ENCODE measurements at regions not wholly inside any gene's neighbourhood (a gene's known extent, or its start where the extent isn't known, plus 50 kb on each side); places are given as distances from the start of the nearest gene placed in this dataset.

GRCh38 chr4:178255172-178255571, 812.9 kb upstream of the AGA start:
- no peaks in the 10 kb centered on the region for H3K9me3 ChIP-seq
- H3K4me3 ChIP-seq = no peak overlapping the region
- TF ChIP-seq CTCF (IDR thresholded peaks at IDR 0.05) = no peak
- TF ChIP-seq POLR2A (IDR thresholded peaks at IDR 0.05) = no peak
- no peak overlapping the region for H3K27ac ChIP-seq
- ATAC-seq (no peak), DNase-seq (no peak)
- no peaks in the 10 kb centered on the region for H3K4me1 ChIP-seq
- 33 to 50% methylated on average over 1 of the region's 1 CpG for WGBS, 2 donors
- H3K27me3 ChIP-seq = no peaks in the 10 kb centered on the region
- intact Hi-C loops (cut with DNase I) = no loop called here
- no peaks in the 10 kb centered on the region for H3K36me3 ChIP-seq (replicated peaks in 1 of 2; ENCODE audit: insufficient read depth in 1 of 2, low read depth in 2 of 2)

GRCh38 chr4:178258603-178259002, 816.4 kb upstream of the AGA start:
- Histone ChIP-seq H3K4me1 (no peaks in the 10 kb centered on the region), H3K36me3 (replicated peaks in 1 of 2; ENCODE audit: insufficient read depth in 1 of 2, low read depth in 2 of 2) (no peaks in the 10 kb centered on the region), H3K9me3 (no peaks in the 10 kb centered on the region), H3K4me3 (no peak overlapping the region), H3K27me3 (no peaks in the 10 kb centered on the region), H3K27ac (no peak overlapping the region)
- intact Hi-C loops (cut with DNase I) = no loop called here
- ATAC-seq (no peak), DNase-seq (no peak)
- TF ChIP-seq POLR2A (IDR thresholded peaks at IDR 0.05) = no peak
- no peak for TF ChIP-seq CTCF (IDR thresholded peaks at IDR 0.05)
- 90 to 92% methylated on average over 2 of the region's 2 CpGs for WGBS, 2 donors

GRCh38 chr4:178259566-178259965, 817.3 kb upstream of the AGA start:
- no peaks in the 10 kb centered on the region for H3K27me3 ChIP-seq
- intact Hi-C loops (cut with DNase I) = no loop called here
- no peak overlapping the region for H3K27ac ChIP-seq
- H3K4me3 ChIP-seq = no peak overlapping the region
- H3K9me3 ChIP-seq = no peaks in the 10 kb centered on the region
- no peaks in the 10 kb centered on the region for H3K4me1 ChIP-seq
- no peak for TF ChIP-seq CTCF (IDR thresholded peaks at IDR 0.05)
- no peak for TF ChIP-seq POLR2A (IDR thresholded peaks at IDR 0.05)
- ATAC-seq = no peak
- 48 to 58% methylated on average over 2 of the region's 2 CpGs for WGBS, 2 donors
- H3K36me3 ChIP-seq (replicated peaks in 1 of 2; ENCODE audit: insufficient read depth in 1 of 2, low read depth in 2 of 2) = no peaks in the 10 kb centered on the region
- DNase-seq = no peak

- WGBS, 2 donors = 80 to 86% methylated on average over 3 of the region's 3 CpGs
- H3K36me3 ChIP-seq (replicated peaks in 1 of 2; ENCODE audit: insufficient read depth in 1 of 2, low read depth in 2 of 2) = no peaks in the 10 kb centered on the region
Measured at GRCh38 chr4:178264001-178264400, 821.8 kb upstream of the AGA start.

More at GRCh38 chr4:178264001-178264400, 821.8 kb upstream of the AGA start:
- Histone ChIP-seq H3K27me3 (no peaks in the 10 kb centered on the region), H3K4me3 (no peak overlapping the region), H3K27ac (no peak overlapping the region), H3K9me3 (no peaks in the 10 kb centered on the region), H3K4me1 (no peaks in the 10 kb centered on the region)
- DNase-seq (no peak), ATAC-seq (no peak)
- intact Hi-C loops (cut with DNase I) = no loop called here
- TF ChIP-seq POLR2A (IDR thresholded peaks at IDR 0.05) (no peak), CTCF (IDR thresholded peaks at IDR 0.05) (no peak)
